Esophagus squamous epithelium (tissue), 5 donors: ENCODE measurements at regions not wholly inside any gene's neighbourhood (a gene's known extent, or its start where the extent isn't known, plus 50 kb on each side); places are given as distances from the start of the nearest gene placed in this dataset.

ENCODE experiments used
- DNase-seq: peaks from one replicate; lab custom pipeline; 2025; lab: John Stamatoyannopoulos, UW
- H3K27ac ChIP-seq, 4 donors: fragments of 200-600 bp; sonication (generic); one replicate each; pipeline ENCODE4 v1.5.1; 2016 to 2019; ENCODE audit warnings: mild to moderate bottlenecking in 1 of 4
- H3K27me3 ChIP-seq, 4 donors: fragments of 200-600 bp; sonication (generic); 1 replicate in 3 of 4; 2 replicates in 1 of 4; pipeline versions ENCODE4 v1.5.1 to v1.6.0; 2017 to 2021; ENCODE audit warnings: antibody characterized with exemption in 1 of 4
- H3K36me3 ChIP-seq, 3 donors: fragments of 200-600 bp; sonication (generic); one replicate each; pipeline ENCODE4 v1.5.1; 2016 to 2019
- H3K4me1 ChIP-seq, 3 donors: fragments of 200-600 bp; sonication (generic); one replicate each; pipeline ENCODE4 v1.5.1; 2017 to 2019
- H3K4me3 ChIP-seq, 4 donors: fragments of 200-600 bp; sonication (generic); 1 replicate in 3 of 4; 2 replicates in 1 of 4; pipeline ENCODE4 v1.5.1; 2016 to 2019; ENCODE audit warnings: mild to moderate bottlenecking in 2 of 4, moderate library complexity in 1 of 4
- H3K9me3 ChIP-seq, 3 donors: fragments of 200-600 bp; sonication (generic); one replicate each; pipeline ENCODE4 v1.5.1; 2016 to 2019
- POLR2A ChIP-seq, 4 donors: fragments of 450-650 bp; IDR thresholded peaks; one replicate each; pipeline ENCODE4 v1.6.1; 2017; ENCODE audit warnings: antibody characterized with exemption in 4 of 4, mild to moderate bottlenecking in 4 of 4, moderate library complexity in 3 of 4
- WGBS, 2 donors: methylation state at CpG; one replicate each; pipeline ENCODE4 v1.1.5; 2018; 5-methylcytosine and 5-hydroxymethylcytosine counted together
- intact Hi-C: fragments of 100-400 bp; cut with DNase I; formaldehyde crosslinking; loops from one replicate; pipeline ENCODE4 v1.15.0; 2022
- TF ChIP-seq, protein P1 (sequence below), 6 experiments: fragments of 450-650 bp in 4 of 6; fragments of 200-600 bp in 2 of 6; sonication (generic) in 2 of 6; IDR thresholded peaks; one replicate each; pipeline ENCODE4 v1.5.1; 2016 to 2019; ENCODE audit warnings: antibody characterized with exemption in 6 of 6, mild to moderate bottlenecking in 4 of 6, moderate library complexity in 4 of 6
- donor health status: DM: yes; HTN: yes; CAD: no.

- intact Hi-C loops = no loop called here
- no peak for TF ChIP-seq POLR2A (IDR thresholded peaks at IDR 0.05)
- TF ChIP-seq, protein P1, sequence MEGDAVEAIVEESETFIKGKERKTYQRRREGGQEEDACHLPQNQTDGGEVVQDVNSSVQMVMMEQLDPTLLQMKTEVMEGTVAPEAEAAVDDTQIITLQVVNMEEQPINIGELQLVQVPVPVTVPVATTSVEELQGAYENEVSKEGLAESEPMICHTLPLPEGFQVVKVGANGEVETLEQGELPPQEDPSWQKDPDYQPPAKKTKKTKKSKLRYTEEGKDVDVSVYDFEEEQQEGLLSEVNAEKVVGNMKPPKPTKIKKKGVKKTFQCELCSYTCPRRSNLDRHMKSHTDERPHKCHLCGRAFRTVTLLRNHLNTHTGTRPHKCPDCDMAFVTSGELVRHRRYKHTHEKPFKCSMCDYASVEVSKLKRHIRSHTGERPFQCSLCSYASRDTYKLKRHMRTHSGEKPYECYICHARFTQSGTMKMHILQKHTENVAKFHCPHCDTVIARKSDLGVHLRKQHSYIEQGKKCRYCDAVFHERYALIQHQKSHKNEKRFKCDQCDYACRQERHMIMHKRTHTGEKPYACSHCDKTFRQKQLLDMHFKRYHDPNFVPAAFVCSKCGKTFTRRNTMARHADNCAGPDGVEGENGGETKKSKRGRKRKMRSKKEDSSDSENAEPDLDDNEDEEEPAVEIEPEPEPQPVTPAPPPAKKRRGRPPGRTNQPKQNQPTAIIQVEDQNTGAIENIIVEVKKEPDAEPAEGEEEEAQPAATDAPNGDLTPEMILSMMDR (IDR thresholded peaks at IDR 0.05) = no peak
- H3K4me1 ChIP-seq = peaks cover 0 to 4% (median 4%) of the 10 kb centered on the region in 3 donors
- DNase-seq = no peak
- WGBS, 2 donors = 67 to 69% methylated on average over 6 to 8 of the region's 9 CpGs
- no peaks in the 10 kb centered on the region for H3K9me3 ChIP-seq
- H3K4me3 ChIP-seq = no peak overlapping the region
- no peaks in the 10 kb centered on the region for H3K36me3 ChIP-seq
- H3K27ac ChIP-seq = no peak overlapping the region
- H3K27me3 ChIP-seq = peaks cover 0 to 25% (median 0%) of the 10 kb centered on the region in 4 donors
Measured at GRCh38 chr11:70760416-70761020, 362.2 kb downstream of the CTTN start.

DNA sequence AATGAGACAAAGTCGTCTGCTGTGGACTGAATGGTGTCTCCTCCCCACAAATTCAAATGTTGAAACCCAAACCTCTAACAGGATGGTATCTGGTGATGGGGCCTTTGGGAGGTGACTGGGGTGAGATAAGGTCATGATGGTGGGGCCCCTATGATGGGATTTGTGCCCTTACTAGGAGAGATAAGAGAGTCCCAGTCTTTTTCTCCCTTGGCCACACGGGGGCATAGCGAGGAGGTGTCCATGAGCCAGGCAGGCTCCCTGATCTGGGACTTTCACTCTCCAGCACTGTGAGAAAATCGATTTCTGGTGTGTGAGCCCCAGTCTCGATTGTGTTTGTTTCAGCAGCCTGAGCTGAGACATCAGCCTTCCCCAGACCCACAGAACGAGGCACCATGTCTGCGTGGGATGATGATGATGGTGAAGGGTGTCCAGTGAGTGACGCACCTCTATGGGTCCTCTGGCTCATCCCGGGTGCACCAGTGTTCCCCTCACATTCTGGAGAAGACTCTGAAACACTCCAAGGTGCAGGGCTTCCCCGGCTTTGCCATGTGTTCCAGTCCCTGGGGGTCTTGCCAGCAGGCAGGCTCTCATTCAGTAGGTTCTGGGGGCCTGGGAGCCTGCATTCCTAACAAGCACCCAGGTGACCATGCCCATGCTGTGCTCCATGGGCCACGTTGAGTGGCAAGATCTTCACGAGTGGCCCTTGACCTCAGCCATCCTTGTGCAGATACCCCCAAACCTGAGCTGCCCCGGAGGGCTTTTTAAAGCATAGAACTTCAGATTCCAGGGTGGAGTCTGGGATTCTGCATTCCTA is 363.0 kb downstream of the CTTN start:
- Histone ChIP-seq H3K27ac (no peak overlapping the region), H3K9me3 (no peaks in the 10 kb centered on the region), H3K27me3 (peaks cover 0 to 17% (median 0%) of the 10 kb centered on the region in 4 donors), H3K4me3 (no peak overlapping the region), H3K4me1 (no peaks in the 10 kb centered on the region), H3K36me3 (no peaks in the 10 kb centered on the region)
- no peak for DNase-seq
- 88 to 92% methylated on average over 5 to 8 of the region's 13 CpGs for WGBS, 2 donors
- intact Hi-C loops = no loop called here
- TF ChIP-seq, protein P1 (IDR thresholded peaks at IDR 0.05) = no peak
- no peak for TF ChIP-seq POLR2A (IDR thresholded peaks at IDR 0.05)

DNA sequence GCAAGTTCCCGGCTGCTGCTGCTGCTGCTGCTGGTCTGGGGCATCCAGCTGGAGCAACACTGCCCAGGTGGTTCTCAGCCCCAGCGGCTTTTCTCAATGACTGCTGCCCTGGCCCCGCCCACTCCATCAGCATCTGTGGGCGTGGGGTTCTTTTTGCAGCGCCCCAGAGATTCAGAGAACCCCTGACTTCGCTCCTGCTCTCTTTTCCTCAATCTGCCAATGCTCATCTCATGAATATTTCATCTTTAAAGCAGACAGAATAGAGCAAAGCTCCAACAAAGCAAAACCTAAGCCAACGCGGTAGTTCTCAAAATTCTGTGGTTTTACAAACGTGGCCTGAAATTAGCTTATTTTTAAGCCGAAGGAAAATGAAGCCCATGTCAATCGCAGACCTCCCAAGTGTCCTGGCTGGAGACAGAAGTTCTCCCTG is 363.6 kb downstream of the CTTN start:
- no peak overlapping the region for H3K27ac ChIP-seq
- H3K27me3 ChIP-seq = peaks cover 0 to 12% (median 0%) of the 10 kb centered on the region in 4 donors
- TF ChIP-seq, protein P1 (IDR thresholded peaks at IDR 0.05) = no peak
- TF ChIP-seq POLR2A (IDR thresholded peaks at IDR 0.05) = no peak
- 70 to 75% methylated on average over 6 to 10 of the region's 11 CpGs for WGBS, 2 donors
- no peaks in the 10 kb centered on the region for H3K36me3 ChIP-seq
- H3K4me3 ChIP-seq = no peak overlapping the region
- no peak for DNase-seq
- H3K9me3 ChIP-seq = no peaks in the 10 kb centered on the region
- H3K4me1 ChIP-seq = no peaks in the 10 kb centered on the region
- intact Hi-C loops = no loop called here

GRCh38 chr11:70762810-70763209 is 364.5 kb downstream of the CTTN start:
- 65 to 96% methylated on average over 5 of the region's 7 CpGs for WGBS, 2 donors
- TF ChIP-seq, protein P1 (IDR thresholded peaks at IDR 0.05) = no peak
- no peak for TF ChIP-seq POLR2A (IDR thresholded peaks at IDR 0.05)
- Histone ChIP-seq H3K4me3 (no peak overlapping the region), H3K4me1 (no peaks in the 10 kb centered on the region), H3K9me3 (no peaks in the 10 kb centered on the region), H3K27ac (no peak overlapping the region), H3K36me3 (no peaks in the 10 kb centered on the region), H3K27me3 (peaks cover 0 to 11% (median 0%) of the 10 kb centered on the region in 4 donors)
- DNase-seq = no peak
- intact Hi-C loops = no loop called here

DNA sequence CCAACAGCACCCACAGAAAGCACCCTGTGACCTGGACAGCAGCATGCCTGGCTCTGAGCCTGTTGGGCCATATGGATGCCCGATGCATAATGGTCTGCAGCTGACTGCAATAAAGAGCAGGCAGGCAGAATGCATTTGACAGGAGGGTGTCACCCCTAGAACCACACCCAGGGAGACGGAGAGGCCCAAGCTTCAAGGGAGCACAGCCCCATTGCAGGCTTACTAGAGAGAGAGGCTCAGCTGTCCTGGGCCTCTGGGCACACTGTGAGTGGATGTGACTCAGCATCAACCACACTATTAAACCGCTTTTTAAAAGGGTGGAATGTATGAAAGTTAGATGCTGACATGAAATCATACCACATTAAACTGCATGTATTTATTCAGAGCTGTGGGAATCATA is 365.3 kb downstream of the CTTN start:
- intact Hi-C loops = no loop called here
- Histone ChIP-seq H3K4me3 (no peak overlapping the region), H3K9me3 (no peaks in the 10 kb centered on the region), H3K27me3 (peaks cover 0 to 8% (median 0%) of the 10 kb centered on the region in 4 donors), H3K4me1 (no peaks in the 10 kb centered on the region), H3K36me3 (no peaks in the 10 kb centered on the region), H3K27ac (no peak overlapping the region)
- DNase-seq = no peak
- TF ChIP-seq, protein P1 (IDR thresholded peaks at IDR 0.05) = no peak
- no peak for TF ChIP-seq POLR2A (IDR thresholded peaks at IDR 0.05)
- 69 to 83% methylated on average over 2 to 3 of the region's 3 CpGs for WGBS, 2 donors
